ENCODE measurements at regions not wholly inside any gene's neighbourhood (a gene's known extent, or its start where the extent isn't known, plus 50 kb on each side); places are given as distances from the start of the nearest gene placed in this dataset.

- Histone ChIP-seq H3K27me3 (no peaks in the 10 kb centered on the region), H3K9me3 (ENCODE audit: low read depth) (no peaks in the 10 kb centered on the region), H3K4me3 (no peak overlapping the region), H3K36me3 (no peaks in the 10 kb centered on the region), H3K4me1 (ENCODE audit: low read depth) (no peaks in the 10 kb centered on the region), H3K27ac (no peak overlapping the region)
- TF ChIP-seq, protein P1, sequence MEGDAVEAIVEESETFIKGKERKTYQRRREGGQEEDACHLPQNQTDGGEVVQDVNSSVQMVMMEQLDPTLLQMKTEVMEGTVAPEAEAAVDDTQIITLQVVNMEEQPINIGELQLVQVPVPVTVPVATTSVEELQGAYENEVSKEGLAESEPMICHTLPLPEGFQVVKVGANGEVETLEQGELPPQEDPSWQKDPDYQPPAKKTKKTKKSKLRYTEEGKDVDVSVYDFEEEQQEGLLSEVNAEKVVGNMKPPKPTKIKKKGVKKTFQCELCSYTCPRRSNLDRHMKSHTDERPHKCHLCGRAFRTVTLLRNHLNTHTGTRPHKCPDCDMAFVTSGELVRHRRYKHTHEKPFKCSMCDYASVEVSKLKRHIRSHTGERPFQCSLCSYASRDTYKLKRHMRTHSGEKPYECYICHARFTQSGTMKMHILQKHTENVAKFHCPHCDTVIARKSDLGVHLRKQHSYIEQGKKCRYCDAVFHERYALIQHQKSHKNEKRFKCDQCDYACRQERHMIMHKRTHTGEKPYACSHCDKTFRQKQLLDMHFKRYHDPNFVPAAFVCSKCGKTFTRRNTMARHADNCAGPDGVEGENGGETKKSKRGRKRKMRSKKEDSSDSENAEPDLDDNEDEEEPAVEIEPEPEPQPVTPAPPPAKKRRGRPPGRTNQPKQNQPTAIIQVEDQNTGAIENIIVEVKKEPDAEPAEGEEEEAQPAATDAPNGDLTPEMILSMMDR (IDR thresholded peaks at IDR 0.05; ENCODE audit: low read depth, low read length), result no peak
- no peak for DNase-seq (ENCODE audit: low read depth in 1 of 2, low spot score in 1 of 2)
These were observed 249.3 kb downstream of the ATG4C start for GRCh38 chr1:63033211-63033610.

DNA sequence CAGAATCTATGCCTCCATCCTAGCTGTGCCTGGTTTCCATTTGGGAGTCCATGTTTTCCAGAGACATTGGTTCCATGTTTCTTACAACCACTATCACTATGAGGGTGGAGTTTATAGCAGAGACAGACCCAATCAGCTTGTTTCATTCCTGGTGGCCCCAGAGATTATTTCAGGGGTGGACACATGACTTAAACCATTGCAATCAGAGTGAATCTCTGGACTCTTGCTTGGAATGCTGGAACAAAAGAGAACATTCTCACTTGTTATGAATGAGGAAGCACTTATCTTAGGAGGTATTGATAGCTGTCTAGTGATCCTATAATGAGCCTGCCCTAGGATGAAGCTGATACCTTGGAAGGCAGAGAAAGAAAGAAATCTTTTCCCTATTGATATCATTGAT is 250.3 kb downstream of the ATG4C start:
- H3K9me3 ChIP-seq (ENCODE audit: low read depth), result no peaks in the 10 kb centered on the region
- DNase-seq (ENCODE audit: low read depth in 1 of 2, low spot score in 1 of 2), result no peak
- no peak overlapping the region for H3K27ac ChIP-seq
- H3K4me1 ChIP-seq (ENCODE audit: low read depth), result no peaks in the 10 kb centered on the region
- no peak overlapping the region for H3K4me3 ChIP-seq
- H3K36me3 ChIP-seq, result no peaks in the 10 kb centered on the region
- no peaks in the 10 kb centered on the region for H3K27me3 ChIP-seq
- TF ChIP-seq, protein P1 (IDR thresholded peaks at IDR 0.05; ENCODE audit: low read depth, low read length), result no peak

DNA sequence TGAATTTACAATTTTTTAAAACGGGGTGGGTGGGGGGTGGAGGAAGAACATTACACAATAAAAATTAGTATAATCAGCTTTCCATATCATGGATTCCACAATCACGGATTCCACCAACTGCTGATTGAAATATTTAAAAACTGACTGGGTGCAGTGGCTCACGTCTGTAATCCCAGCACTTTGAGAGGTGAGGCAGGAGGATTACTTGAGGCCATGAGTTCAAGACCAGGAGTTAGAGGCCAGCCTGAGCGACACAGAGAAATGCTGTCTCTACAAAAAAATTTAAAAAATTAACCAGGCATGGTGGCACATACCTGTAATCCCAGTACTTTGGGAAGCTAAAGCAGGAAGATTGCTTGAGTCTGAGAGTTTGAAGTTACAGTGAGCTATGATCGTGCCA is 254.7 kb downstream of the ATG4C start:
- TF ChIP-seq, protein P1 (IDR thresholded peaks at IDR 0.05; ENCODE audit: low read depth, low read length), result no peak
- Histone ChIP-seq H3K9me3 (ENCODE audit: low read depth) (no peaks in the 10 kb centered on the region), H3K36me3 (no peaks in the 10 kb centered on the region), H3K27ac (no peak overlapping the region), H3K27me3 (no peaks in the 10 kb centered on the region), H3K4me1 (ENCODE audit: low read depth) (no peaks in the 10 kb centered on the region), H3K4me3 (no peak overlapping the region)
- DNase-seq (ENCODE audit: low read depth in 1 of 2, low spot score in 1 of 2), result no peak

DNA sequence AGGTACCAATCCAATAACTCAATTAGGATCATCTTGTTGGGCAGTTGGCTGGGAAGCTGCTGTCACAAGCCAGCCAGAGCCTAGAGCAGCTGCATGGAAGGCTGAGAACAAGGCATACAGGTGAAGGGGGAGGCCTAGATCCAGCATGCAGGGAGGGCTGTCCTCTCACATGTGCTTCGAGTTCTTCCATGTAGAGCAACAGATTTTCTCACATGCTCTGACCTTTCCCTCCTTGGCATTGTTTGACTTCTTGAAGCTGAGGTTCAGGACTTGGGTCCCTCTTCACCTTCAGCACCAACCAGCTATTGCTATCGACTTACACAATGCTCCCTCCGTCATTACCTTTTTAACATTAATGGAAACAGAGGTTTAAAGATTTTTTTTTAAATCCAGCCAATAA is 257.7 kb downstream of the ATG4C start:
- Histone ChIP-seq H3K27ac (no peak overlapping the region), H3K9me3 (ENCODE audit: low read depth) (no peaks in the 10 kb centered on the region), H3K36me3 (no peaks in the 10 kb centered on the region), H3K4me3 (no peak overlapping the region), H3K27me3 (no peaks in the 10 kb centered on the region), H3K4me1 (ENCODE audit: low read depth) (no peaks in the 10 kb centered on the region)
- TF ChIP-seq, protein P1 (IDR thresholded peaks at IDR 0.05; ENCODE audit: low read depth, low read length), result no peak
- no peak for DNase-seq (ENCODE audit: low read depth in 1 of 2, low spot score in 1 of 2)

DNA sequence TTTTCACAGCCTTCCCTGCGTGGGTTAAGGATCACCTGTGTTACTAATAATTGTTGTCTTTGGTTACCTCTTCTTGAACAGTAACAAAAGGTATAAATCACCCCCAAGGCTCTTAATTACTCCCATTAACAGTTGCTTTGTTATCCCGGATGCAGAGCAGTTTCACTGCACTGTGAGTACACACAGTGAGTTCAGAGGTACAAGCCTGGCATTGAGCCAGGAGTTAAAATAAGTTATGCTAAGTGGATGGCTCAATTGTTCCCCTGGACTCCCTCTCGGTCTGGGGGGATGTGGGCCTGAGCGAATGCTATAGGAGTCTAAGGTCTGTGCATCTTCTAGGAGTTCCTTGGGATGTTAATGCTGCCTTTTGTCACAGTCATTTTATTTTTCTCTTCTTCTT is 258.3 kb downstream of the ATG4C start:
- TF ChIP-seq, protein P1 (IDR thresholded peaks at IDR 0.05; ENCODE audit: low read depth, low read length), result no peak
- Histone ChIP-seq H3K27me3 (no peaks in the 10 kb centered on the region), H3K9me3 (ENCODE audit: low read depth) (no peaks in the 10 kb centered on the region), H3K4me1 (ENCODE audit: low read depth) (no peaks in the 10 kb centered on the region), H3K4me3 (no peak overlapping the region), H3K27ac (no peak overlapping the region), H3K36me3 (no peaks in the 10 kb centered on the region)
- peak in 1 of 2 donors; percentile 84 for DNase-seq (ENCODE audit: low read depth in 1 of 2, low spot score in 1 of 2)

- no peak for DNase-seq (ENCODE audit: low read depth in 1 of 2, low spot score in 1 of 2)
- TF ChIP-seq, protein P1 (IDR thresholded peaks at IDR 0.05; ENCODE audit: low read depth, low read length), result no peak
- no peaks in the 10 kb centered on the region for H3K27me3 ChIP-seq
- no peak overlapping the region for H3K27ac ChIP-seq
- no peaks in the 10 kb centered on the region for H3K4me1 ChIP-seq (ENCODE audit: low read depth)
- no peaks in the 10 kb centered on the region for H3K36me3 ChIP-seq
- H3K4me3 ChIP-seq, result no peak overlapping the region
- no peaks in the 10 kb centered on the region for H3K9me3 ChIP-seq (ENCODE audit: low read depth)
These were observed 262.6 kb downstream of the ATG4C start for GRCh38 chr1:63046539-63046938.

Measured in cardiac muscle cell (in vitro differentiated cells and primary cell).